ENCODE measurements at regions not wholly inside any gene's neighbourhood (a gene's known extent, or its start where the extent isn't known, plus 50 kb on each side); places are given as distances from the start of the nearest gene placed in this dataset.
A peak's percentile ranks its signal among the peaks of the same experiment; 100 is the strongest.

DNA sequence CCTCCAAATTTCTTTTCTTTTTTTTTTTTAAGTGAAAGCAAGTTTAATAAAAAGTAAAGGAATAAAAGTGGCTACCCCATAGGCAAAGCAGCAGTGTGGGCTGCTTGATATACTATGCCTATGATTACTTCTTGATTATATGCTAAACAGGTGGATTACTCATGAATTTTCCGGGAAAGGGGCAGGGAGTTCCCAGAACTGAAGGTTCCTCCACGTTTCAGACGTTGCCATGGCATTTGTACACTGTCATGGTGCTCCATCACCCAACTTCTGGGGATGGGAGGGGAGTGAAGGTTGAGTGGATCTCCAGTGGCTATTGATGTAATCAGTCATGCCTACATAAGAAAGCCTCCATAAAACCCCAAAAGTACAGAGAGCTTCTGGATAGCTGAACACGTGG lies 176.2 kb downstream of the CYP26B1 start:
- peaks cover 38% of the 10 kb centered on the region for H3K27me3 Mint-ChIP-seq (ENCODE audit: low read depth, poor library complexity)

DNA sequence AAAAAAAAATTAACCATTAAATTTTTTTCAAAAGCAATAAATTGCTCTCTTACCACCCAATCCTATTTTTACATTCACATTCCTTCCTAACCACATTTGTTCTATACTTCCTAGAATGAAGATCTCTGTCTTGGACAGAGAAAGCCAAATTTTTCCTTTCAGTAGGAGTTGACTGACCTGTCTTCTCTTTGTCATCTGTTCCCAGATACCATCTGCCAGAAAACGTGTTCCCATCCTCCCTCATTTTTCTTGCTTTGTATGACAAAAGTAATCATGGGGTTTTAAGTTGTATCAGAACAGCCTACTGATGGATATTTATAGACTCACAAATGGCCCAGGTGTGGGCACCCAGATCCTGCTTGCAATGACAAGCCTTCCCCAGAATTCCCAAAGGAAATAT lies 182.1 kb downstream of the CYP26B1 start:
- Mint-ChIP-seq H3K4me3 (no peak overlapping the region), H3K27me3 (ENCODE audit: low read depth, poor library complexity) (peaks cover 20% of the 10 kb centered on the region), H3K27ac (no peak overlapping the region), H3K4me1 (no peaks in the 10 kb centered on the region), H3K9me3 (peaks cover 5% of the 10 kb centered on the region), H3K36me3 (ENCODE audit: low read depth) (no peaks in the 10 kb centered on the region)
- DNase-seq: no peak
- TF ChIP-seq, protein P1, sequence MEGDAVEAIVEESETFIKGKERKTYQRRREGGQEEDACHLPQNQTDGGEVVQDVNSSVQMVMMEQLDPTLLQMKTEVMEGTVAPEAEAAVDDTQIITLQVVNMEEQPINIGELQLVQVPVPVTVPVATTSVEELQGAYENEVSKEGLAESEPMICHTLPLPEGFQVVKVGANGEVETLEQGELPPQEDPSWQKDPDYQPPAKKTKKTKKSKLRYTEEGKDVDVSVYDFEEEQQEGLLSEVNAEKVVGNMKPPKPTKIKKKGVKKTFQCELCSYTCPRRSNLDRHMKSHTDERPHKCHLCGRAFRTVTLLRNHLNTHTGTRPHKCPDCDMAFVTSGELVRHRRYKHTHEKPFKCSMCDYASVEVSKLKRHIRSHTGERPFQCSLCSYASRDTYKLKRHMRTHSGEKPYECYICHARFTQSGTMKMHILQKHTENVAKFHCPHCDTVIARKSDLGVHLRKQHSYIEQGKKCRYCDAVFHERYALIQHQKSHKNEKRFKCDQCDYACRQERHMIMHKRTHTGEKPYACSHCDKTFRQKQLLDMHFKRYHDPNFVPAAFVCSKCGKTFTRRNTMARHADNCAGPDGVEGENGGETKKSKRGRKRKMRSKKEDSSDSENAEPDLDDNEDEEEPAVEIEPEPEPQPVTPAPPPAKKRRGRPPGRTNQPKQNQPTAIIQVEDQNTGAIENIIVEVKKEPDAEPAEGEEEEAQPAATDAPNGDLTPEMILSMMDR (IDR thresholded peaks at IDR 0.05): no peak

More for the DNA sequence above, 176.2 kb downstream of the CYP26B1 start:
- TF ChIP-seq, protein P1 (IDR thresholded peaks at IDR 0.05): no peak
- DNase-seq: no peak
- H3K4me3 Mint-ChIP-seq: no peak overlapping the region
- no peak overlapping the region for H3K27ac Mint-ChIP-seq
- no peaks in the 10 kb centered on the region for H3K4me1 Mint-ChIP-seq
- H3K9me3 Mint-ChIP-seq: no peaks in the 10 kb centered on the region
- H3K36me3 Mint-ChIP-seq (ENCODE audit: low read depth): no peaks in the 10 kb centered on the region

DNA sequence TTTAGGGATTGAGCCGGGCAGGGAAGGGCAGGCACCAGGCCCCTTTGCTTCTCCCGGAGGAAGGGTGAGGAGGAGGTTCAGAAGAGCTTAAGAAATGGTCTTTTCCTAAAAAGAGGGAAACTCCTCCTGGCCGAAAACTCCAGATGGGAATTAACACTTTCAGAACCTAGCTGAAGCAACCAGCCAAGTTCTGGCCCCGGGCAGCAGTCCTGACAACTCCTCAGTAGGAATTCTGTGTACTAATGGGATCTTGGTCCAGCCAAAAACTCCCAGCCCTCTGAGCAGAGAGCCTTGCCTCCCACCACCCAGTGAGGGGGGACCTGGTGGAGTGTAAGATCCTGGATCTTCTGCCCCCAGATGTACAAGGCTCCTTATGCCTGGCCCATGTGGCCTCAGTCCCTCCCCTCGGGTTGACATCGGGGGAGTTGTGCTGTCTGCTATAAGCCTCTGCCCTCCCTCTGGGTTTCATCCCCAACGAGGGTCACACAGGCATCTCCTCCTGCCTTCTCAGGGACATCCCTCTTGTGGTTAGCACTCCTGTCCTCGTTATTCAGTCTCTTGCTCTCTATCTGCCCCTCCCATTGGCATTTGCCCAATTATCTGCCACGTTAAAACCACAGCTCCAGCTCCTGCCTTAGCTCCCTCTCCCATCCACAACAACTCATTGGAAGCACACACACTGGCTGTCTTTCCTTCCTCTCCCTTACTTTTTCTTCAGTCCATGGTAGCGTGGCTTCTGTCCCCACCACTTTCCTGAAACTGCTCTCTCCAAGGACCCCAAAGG lies 184.6 kb downstream of the CYP26B1 start:
- H3K9me3 Mint-ChIP-seq: peaks cover 28% of the 10 kb centered on the region
- H3K4me3 Mint-ChIP-seq: no peak overlapping the region
- DNase-seq: no peak
- H3K36me3 Mint-ChIP-seq (ENCODE audit: low read depth): peaks cover 7% of the 10 kb centered on the region
- H3K4me1 Mint-ChIP-seq: no peaks in the 10 kb centered on the region
- H3K27ac Mint-ChIP-seq: no peak overlapping the region
- TF ChIP-seq, protein P1 (IDR thresholded peaks at IDR 0.05): no peak
- H3K27me3 Mint-ChIP-seq (ENCODE audit: low read depth, poor library complexity): peaks cover 15% of the 10 kb centered on the region

DNA sequence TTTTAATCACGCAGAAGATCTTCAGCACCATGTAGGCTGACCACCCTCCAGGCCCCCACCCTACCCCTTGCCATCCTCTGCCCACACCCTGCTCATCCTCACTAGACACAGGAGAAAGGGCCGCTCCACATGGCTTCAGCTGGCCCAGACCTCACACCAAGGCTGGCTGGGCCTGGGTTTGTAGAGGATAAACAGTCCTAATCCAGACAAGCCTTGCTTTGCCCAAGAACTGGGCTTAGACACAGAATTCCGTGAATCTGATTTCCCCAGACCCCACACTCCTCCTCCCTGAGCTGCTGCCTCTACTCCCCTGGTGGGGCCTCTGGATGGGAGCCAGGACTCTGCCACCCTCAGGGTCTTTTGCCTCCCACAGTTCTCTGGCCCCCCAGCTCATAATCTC lies 185.3 kb downstream of the CYP26B1 start:
- DNase-seq: no peak
- H3K4me3 Mint-ChIP-seq: no peak overlapping the region

DNA sequence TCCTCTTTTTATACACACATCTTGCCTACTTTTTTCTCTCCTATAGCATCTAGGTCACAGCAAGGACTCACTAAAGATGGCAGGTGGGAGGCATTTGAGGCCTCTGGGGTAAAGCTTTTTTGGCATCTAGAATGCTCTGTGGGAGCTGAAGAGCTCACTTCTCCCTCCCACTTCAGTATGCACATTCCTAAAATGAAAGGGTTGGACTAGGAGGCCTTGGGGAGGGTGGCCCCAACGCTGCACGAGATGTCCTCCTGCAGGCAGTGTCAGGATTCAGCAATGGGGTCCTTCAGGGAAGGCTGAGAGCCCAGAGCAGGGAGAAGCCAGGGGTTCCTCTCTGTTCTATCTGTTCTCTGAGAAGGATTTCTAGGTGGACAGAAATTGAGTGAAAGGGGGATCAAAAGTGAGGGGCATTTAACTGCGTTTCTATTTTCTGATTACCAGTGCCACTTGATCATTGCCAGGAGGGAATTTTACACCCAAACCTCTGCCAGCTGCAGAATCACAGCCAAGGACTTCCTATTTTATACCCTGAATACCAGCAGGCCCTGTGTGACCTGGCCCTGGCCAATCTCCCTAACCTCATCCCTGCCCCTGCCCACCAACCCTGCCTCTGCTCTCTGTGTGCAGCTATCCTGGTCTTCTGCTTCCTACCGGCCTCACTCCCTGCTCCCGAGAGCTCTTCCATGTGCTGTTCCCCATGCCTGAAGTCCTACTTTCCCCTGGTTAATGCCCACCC lies 186.2 kb downstream of the CYP26B1 start:
- Mint-ChIP-seq H3K4me1 (no peaks in the 10 kb centered on the region), H3K9me3 (peaks cover 45% of the 10 kb centered on the region), H3K36me3 (ENCODE audit: low read depth) (peaks cover 13% of the 10 kb centered on the region), H3K27ac (peak overlapping the region; percentile 26), H3K27me3 (ENCODE audit: low read depth, poor library complexity) (peaks cover 14% of the 10 kb centered on the region), H3K4me3 (no peak overlapping the region)
- TF ChIP-seq, protein P1 (IDR thresholded peaks at IDR 0.05): no peak
- no peak for DNase-seq

More for the DNA sequence above, 185.3 kb downstream of the CYP26B1 start:
- Mint-ChIP-seq H3K27me3 (ENCODE audit: low read depth, poor library complexity) (peaks cover 13% of the 10 kb centered on the region), H3K4me1 (no peaks in the 10 kb centered on the region), H3K9me3 (peaks cover 36% of the 10 kb centered on the region), H3K27ac (no peak overlapping the region), H3K36me3 (ENCODE audit: low read depth) (peaks cover 7% of the 10 kb centered on the region)
- TF ChIP-seq, protein P1 (IDR thresholded peaks at IDR 0.05): no peak

Data from nephron progenitor cell (in vitro differentiated cells).